GM06990 (cell line): ENCODE measurements at regions not wholly inside any gene's neighbourhood (a gene's known extent, or its start where the extent isn't known, plus 50 kb on each side); places are given as distances from the start of the nearest gene placed in this dataset.

Source experiments
- DNase-seq: peaks from one replicate; pipeline ENCODE4 v3.0.0-alpha.2; 2011; ENCODE audit not compliant: insufficient read length; ENCODE audit errors: extremely low read depth
- H3K27me3 ChIP-seq: replicated peaks from 2 replicates; pipeline ENCODE4 v1.6.0; 2011; ENCODE audit warnings: low read length; ENCODE audit not compliant: control insufficient read depth, insufficient read depth
- H3K36me3 ChIP-seq: 2 replicates; pipeline ENCODE4 v1.5.1; 2011; ENCODE audit warnings: low read length; ENCODE audit not compliant: control insufficient read depth, insufficient read depth
- H3K4me3 ChIP-seq: replicated peaks from 2 replicates; pipeline ENCODE4 v1.5.1; 2011; ENCODE audit warnings: low read depth, mild to moderate bottlenecking, control low read depth, low read length
- CTCF ChIP-seq: IDR thresholded peaks from 2 replicates; pipeline ENCODE4 v1.5.1; 2011; ENCODE audit warnings: low read length, control low read depth, mild to moderate bottlenecking, inconsistent platforms; ENCODE audit not compliant: insufficient read depth, poor library complexity, severe bottlenecking

GRCh38 chr9:120212853-120213200 is 367.1 kb downstream of the CDK5RAP2 start:
- TF ChIP-seq CTCF, result no peak
- DNase-seq, result no peak

GRCh38 chr9:120212153-120212852 is 367.7 kb downstream of the CDK5RAP2 start:
- TF ChIP-seq CTCF, result no peak
- DNase-seq, result no peak
- no peaks in the 10 kb centered on the region for H3K36me3 ChIP-seq
- H3K4me3 ChIP-seq, result no peak overlapping the region
- no peaks in the 10 kb centered on the region for H3K27me3 ChIP-seq

More at GRCh38 chr9:120212853-120213200, 367.1 kb downstream of the CDK5RAP2 start:
- H3K36me3 ChIP-seq, result no peaks in the 10 kb centered on the region
- H3K4me3 ChIP-seq, result no peak overlapping the region
- no peaks in the 10 kb centered on the region for H3K27me3 ChIP-seq

- no peak overlapping the region for H3K4me3 ChIP-seq
- H3K36me3 ChIP-seq, result no peaks in the 10 kb centered on the region
- TF ChIP-seq CTCF, result no peak
- DNase-seq, result no peak
- no peaks in the 10 kb centered on the region for H3K27me3 ChIP-seq
Observed at GRCh38 chr9:120210274-120210673, 369.7 kb downstream of the CDK5RAP2 start.

GRCh38 chr9:120202856-120203654 is 376.9 kb downstream of the CDK5RAP2 start:
- Histone ChIP-seq H3K27me3 (no peaks in the 10 kb centered on the region), H3K4me3 (no peak overlapping the region), H3K36me3 (no peaks in the 10 kb centered on the region)
- DNase-seq, result no peak
- TF ChIP-seq CTCF, result no peak

GRCh38 chr9:120198027-120198426 is 381.9 kb downstream of the CDK5RAP2 start:
- TF ChIP-seq CTCF, result no peak
- no peak for DNase-seq
- Histone ChIP-seq H3K27me3 (no peaks in the 10 kb centered on the region), H3K4me3 (no peak overlapping the region), H3K36me3 (no peaks in the 10 kb centered on the region)
